Heart left ventricle (tissue), 13 donors: ENCODE measurements at regions not wholly inside any gene's neighbourhood (a gene's known extent, or its start where the extent isn't known, plus 50 kb on each side); places are given as distances from the start of the nearest gene placed in this dataset.

Source experiments
- POLR2A ChIP-seq, 2 donors: fragments of 450-650 bp; IDR thresholded peaks; one replicate each; pipeline ENCODE4 v1.6.1; 2017; ENCODE audit warnings: antibody characterized with exemption in 2 of 2, mild to moderate bottlenecking in 2 of 2, moderate library complexity in 2 of 2
- TF ChIP-seq, protein P1 (sequence below), 12 donors: fragments of 200-600 bp; sonication (generic) in 4 of 12; IDR thresholded peaks; one replicate each; pipeline versions ENCODE4 v1.5.0 to v1.8.0; 2018 to 2022; ENCODE audit warnings: antibody characterized with exemption in 12 of 12, mild to moderate bottlenecking in 5 of 12
- donor health status: ischemic (EF 13 %, LVEDD 7.1; RV severe dilation, severe dysfunction).
- donor health status: DM: no; HTN: yes; CAD: no.
- donor health status: DM: no; HTN: no; CAD: no.
- donor health status: ischemic (EF 25% LVEDD 6.9; RV normal size, moderate dysfunction).
- donor health status: ischemic (EF 25% LVEDD 5.7; RV mildly dilated, moderate dysfunction).
- donor health status: ischemic (EF 35%, LVEDD 5.7; RV mildly dilated, moderate dysfunction).
- donor health status: nonischemic (EF 11% LVEDD 7.7; RV severe dilation, severe dysfunction).
- donor health status: DM: yes; HTN: yes; CAD: no.
- donor health status: PGD.
- donor health status: ischemic (EF 29% LVEDD 5.4; RV normal size, mild dysfunction).
- donor health status: nonischemic (EF 23%, LVEDD 6.1; RV moderate dilation, normal function).

DNA sequence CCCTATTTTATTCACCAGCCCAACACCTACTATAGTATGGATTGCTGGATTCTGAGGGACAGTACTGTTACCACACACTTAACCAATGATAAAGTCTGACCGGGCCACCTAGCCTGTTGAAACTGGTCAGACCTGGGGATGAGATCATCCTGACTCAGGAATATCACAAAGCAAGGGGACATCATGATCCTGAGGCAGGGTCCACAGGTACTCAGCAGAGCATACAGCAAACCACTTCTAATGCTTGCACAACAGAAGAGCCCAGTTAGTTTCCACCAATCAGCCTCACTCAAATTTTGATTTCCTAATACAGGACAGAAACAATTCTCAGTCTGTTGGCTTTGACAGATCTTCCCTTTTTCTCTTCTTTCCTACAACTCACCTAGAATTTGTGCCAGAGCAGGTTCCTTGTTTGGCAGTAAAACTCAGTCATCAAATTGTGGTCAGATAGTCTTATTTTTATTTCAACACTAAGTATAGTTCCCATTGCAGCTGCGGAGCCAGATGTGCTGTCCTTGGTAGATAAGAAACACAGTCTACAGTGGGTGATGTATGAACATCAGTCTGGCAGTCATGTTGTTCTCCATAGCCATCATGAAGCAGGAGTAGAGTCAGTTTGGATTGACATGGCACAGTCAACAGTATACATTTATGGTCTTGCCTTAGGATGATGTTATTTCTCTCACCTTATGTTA is 90.1 kb upstream of the PRR23C start:
- no peak for TF ChIP-seq POLR2A (IDR thresholded peaks at IDR 0.05)
- TF ChIP-seq, protein P1, sequence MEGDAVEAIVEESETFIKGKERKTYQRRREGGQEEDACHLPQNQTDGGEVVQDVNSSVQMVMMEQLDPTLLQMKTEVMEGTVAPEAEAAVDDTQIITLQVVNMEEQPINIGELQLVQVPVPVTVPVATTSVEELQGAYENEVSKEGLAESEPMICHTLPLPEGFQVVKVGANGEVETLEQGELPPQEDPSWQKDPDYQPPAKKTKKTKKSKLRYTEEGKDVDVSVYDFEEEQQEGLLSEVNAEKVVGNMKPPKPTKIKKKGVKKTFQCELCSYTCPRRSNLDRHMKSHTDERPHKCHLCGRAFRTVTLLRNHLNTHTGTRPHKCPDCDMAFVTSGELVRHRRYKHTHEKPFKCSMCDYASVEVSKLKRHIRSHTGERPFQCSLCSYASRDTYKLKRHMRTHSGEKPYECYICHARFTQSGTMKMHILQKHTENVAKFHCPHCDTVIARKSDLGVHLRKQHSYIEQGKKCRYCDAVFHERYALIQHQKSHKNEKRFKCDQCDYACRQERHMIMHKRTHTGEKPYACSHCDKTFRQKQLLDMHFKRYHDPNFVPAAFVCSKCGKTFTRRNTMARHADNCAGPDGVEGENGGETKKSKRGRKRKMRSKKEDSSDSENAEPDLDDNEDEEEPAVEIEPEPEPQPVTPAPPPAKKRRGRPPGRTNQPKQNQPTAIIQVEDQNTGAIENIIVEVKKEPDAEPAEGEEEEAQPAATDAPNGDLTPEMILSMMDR (IDR thresholded peaks at IDR 0.05): no peak
